GM12878 (cell line): ENCODE measurements at regions not wholly inside any gene's neighbourhood (a gene's known extent, or its start where the extent isn't known, plus 50 kb on each side); places are given as distances from the start of the nearest gene placed in this dataset.

Experiments used
- ATAC-seq: fragments of 200-7000 bp; cut with Tn5 transposase; 3 replicates; pipeline ENCODE4 v1.9.1; 2020; ENCODE audit warnings: mild to moderate bottlenecking, moderate library complexity
- BruUV-seq: library from RNA; stranded (reverse); fragments of 400-500 nt; replicated peaks from 2 replicates; lab custom pipeline; 2021; lab: Mats Ljungman, UMichigan
- CTCF ChIA-PET: fragments of 300-600 bp; sonication (Branson Sonifier 250); formaldehyde crosslinking; extraction: SDS; loops from one replicate; lab custom pipeline; 2021; ENCODE audit warnings: inconsistent platforms; lab: Yijun Ruan, JAX
- POLR2A ChIA-PET: fragments of 350-600 bp; formaldehyde crosslinking; extraction: SDS; loops from one replicate; lab custom pipeline; 2021; ENCODE audit warnings: inconsistent platforms; lab: Charles Lee
- RAD21 ChIA-PET: fragments of 300-600 bp; sonication (Branson Sonifier 250); formaldehyde crosslinking; loops from one replicate; lab custom pipeline; 2023; ENCODE audit warnings: antibody characterized with exemption; ENCODE audit not compliant: unreplicated experiment; lab: Charles Lee
- SMC1A ChIA-PET: fragments of 300-600 bp; sonication (Branson Sonifier 250); formaldehyde crosslinking; loops from one replicate; lab custom pipeline; 2023; ENCODE audit not compliant: unreplicated experiment, uncharacterized antibody; lab: Charles Lee
- DNase-seq: peaks from one replicate; pipeline ENCODE4 v3.0.0-alpha.2; 2011; ENCODE audit warnings: low read depth, low spot score
- FAIRE-seq: peaks from 3 replicates; lab custom pipeline; 2011; peaks lifted over from hg19 to GRCh38; lab: Jason Lieb, UNC
- H2AFZ ChIP-seq: 2 replicates; pipeline ENCODE4 v1.6.0; 2011; ENCODE audit warnings: low read depth, low read length, control low read depth; ENCODE audit not compliant: control insufficient read depth
- H3K27ac ChIP-seq: 2 replicates; pipeline ENCODE4 v1.5.1; 2011; ENCODE audit warnings: control low read depth; ENCODE audit not compliant: control insufficient read depth, insufficient read depth
- H3K27me3 ChIP-seq, 2 experiments: replicated peaks in 1 of 2; 2 replicates each; pipeline versions ENCODE4 v1.6.0 to v1.6.1; 2011; ENCODE audit warnings: low read length in 1 of 2; ENCODE audit not compliant: control insufficient read depth in 2 of 2, insufficient read depth in 2 of 2
- H3K36me3 ChIP-seq, 2 experiments: 2 replicates each; pipeline ENCODE4 v1.5.1; 2011; ENCODE audit warnings: low read length in 1 of 2; ENCODE audit not compliant: control insufficient read depth in 2 of 2, insufficient read depth in 2 of 2
- H3K4me1 ChIP-seq: 2 replicates; pipeline ENCODE4 v1.6.1; 2011; ENCODE audit warnings: mild to moderate bottlenecking, low read length, moderate library complexity, mixed read lengths; ENCODE audit not compliant: control insufficient read depth, insufficient read depth
- H3K4me2 ChIP-seq: 2 replicates; pipeline ENCODE4 v1.6.0; 2011; ENCODE audit warnings: control low read depth; ENCODE audit not compliant: control insufficient read depth, insufficient read depth
- H3K4me3 ChIP-seq: fragments of 200-600 bp; sonication (generic); 2 replicates; pipeline ENCODE4 v1.5.1; 2016
- H3K79me2 ChIP-seq: 2 replicates; pipeline ENCODE4 v1.6.0; 2011; ENCODE audit warnings: low read length; ENCODE audit not compliant: control insufficient read depth, insufficient read depth
- H3K9ac ChIP-seq: 2 replicates; pipeline ENCODE4 v1.8.0; 2011; ENCODE audit warnings: low read length, control low read depth, mixed read lengths; ENCODE audit not compliant: control insufficient read depth, insufficient read depth
- H3K9me3 ChIP-seq: replicated peaks from 3 replicates; pipeline ENCODE4 v1.5.1; 2011; ENCODE audit warnings: mild to moderate bottlenecking, low read length; ENCODE audit not compliant: control insufficient read depth, insufficient read depth
- H4K20me1 ChIP-seq: 2 replicates; pipeline ENCODE4 v1.6.0; 2011; ENCODE audit not compliant: control insufficient read depth, insufficient read depth
- CHD4 ChIP-seq: fragments of 200-600 bp; sonication (generic); IDR thresholded peaks from 2 replicates; pipeline ENCODE4 v1.6.1; 2016; ENCODE audit warnings: mild to moderate bottlenecking
- GABPA ChIP-seq: IDR thresholded peaks from 2 replicates; pipeline ENCODE4 v1.6.1; 2014; ENCODE audit warnings: antibody characterized with exemption, low read depth, mild to moderate bottlenecking, inconsistent platforms
- HDAC2 ChIP-seq: fragments of 200-600 bp; sonication (generic); IDR thresholded peaks from 2 replicates; pipeline ENCODE4 v1.6.1; 2017
- IKZF1 ChIP-seq: fragments of 450-650 bp; conservative IDR thresholded peaks from 2 replicates; pipeline ENCODE4 v1.6.1; 2017; ENCODE audit warnings: antibody characterized with exemption, mild to moderate bottlenecking
- MYC ChIP-seq: IDR thresholded peaks from 2 replicates; pipeline ENCODE4 v1.6.1; 2011; ENCODE audit warnings: mild to moderate bottlenecking, low read length, moderate library complexity, inconsistent platforms; ENCODE audit not compliant: insufficient read depth, insufficient replicate concordance, insufficient read length, severe bottlenecking
- SUPT20H ChIP-seq: IDR thresholded peaks from 2 replicates; pipeline ENCODE4 v1.6.1; 2011; ENCODE audit warnings: low read depth, mild to moderate bottlenecking, low read length, moderate library complexity, borderline replicate concordance; ENCODE audit not compliant: control insufficient read depth
- SUZ12 ChIP-seq: fragments of 200-600 bp; sonication (generic); IDR thresholded peaks from one replicate; pipeline ENCODE4 v1.6.1; 2018; ENCODE audit warnings: antibody characterized with exemption, mild to moderate bottlenecking; ENCODE audit not compliant: unreplicated experiment
- TAF1 ChIP-seq: IDR thresholded peaks from 2 replicates; pipeline ENCODE4 v1.6.1; 2011; ENCODE audit warnings: mild to moderate bottlenecking, low read depth, low read length, borderline replicate concordance
- ZNF384 ChIP-seq: IDR thresholded peaks from 2 replicates; pipeline ENCODE4 v1.6.1; 2012; ENCODE audit warnings: low read depth, mild to moderate bottlenecking, low read length, improper control_type of control experiment, borderline replicate concordance
- WGBS: methylation state at CpG from one replicate; pipeline ENCODE4 v1.1.6; 2016; ENCODE audit warnings: low lambda C conversion rate; ENCODE audit not compliant: insufficient replicate concordance, insufficient coverage; ENCODE audit errors: missing lambda C conversion rate; 5-methylcytosine and 5-hydroxymethylcytosine counted together
- in situ Hi-C: fragments of 300-500 bp; cut with MboI; formaldehyde crosslinking; loops from 9 replicates; pipeline ENCODE4 v1.14.3; 2018; ENCODE audit warnings: mixed read lengths
- intact Hi-C: fragments of 100-400 bp; cut with micrococcal nuclease; formaldehyde crosslinking; loops from one replicate; pipeline ENCODE4 v1.14.2; 2022; ENCODE audit not compliant: unreplicated experiment
- TF ChIP-seq, protein P1 (sequence below): IDR thresholded peaks from 2 replicates; pipeline ENCODE4 v1.6.1; 2012; ENCODE audit warnings: low read depth, low read length, improper control_type of control experiment

DNA sequence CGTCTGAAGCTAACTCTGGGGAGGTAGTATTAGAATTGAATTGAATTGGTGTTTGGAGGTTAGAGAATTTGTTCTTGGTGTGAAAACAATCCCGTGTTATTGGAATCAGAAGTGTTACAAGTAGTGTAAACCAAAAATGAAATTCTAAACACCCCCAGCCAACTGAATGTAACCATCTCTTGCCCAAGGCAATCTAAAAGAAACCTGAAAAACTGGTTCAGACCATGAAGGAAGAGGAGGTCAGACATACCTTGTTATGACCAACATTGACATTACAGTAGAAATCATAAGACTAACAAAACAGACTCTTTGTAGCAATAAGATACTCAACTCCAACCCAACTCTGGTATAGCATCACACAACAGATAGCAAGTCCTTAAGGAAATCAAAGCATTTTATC lies 159.0 kb downstream of the TUSC1 start:
- H2AFZ ChIP-seq, result no peak overlapping the region
- ATAC-seq (no peak), FAIRE-seq (no peak), DNase-seq (no peak)
- WGBS, result 0% methylated on average over 2 of the region's 2 CpGs
- TF ChIP-seq CHD4 (no peak), GABPA (no peak), ZNF384 (no peak), MYC (no peak), SUPT20H (no peak), SUZ12 (no peak), TAF1 (no peak), HDAC2 (no peak), IKZF1 (no peak)
- TF ChIP-seq, protein P1, sequence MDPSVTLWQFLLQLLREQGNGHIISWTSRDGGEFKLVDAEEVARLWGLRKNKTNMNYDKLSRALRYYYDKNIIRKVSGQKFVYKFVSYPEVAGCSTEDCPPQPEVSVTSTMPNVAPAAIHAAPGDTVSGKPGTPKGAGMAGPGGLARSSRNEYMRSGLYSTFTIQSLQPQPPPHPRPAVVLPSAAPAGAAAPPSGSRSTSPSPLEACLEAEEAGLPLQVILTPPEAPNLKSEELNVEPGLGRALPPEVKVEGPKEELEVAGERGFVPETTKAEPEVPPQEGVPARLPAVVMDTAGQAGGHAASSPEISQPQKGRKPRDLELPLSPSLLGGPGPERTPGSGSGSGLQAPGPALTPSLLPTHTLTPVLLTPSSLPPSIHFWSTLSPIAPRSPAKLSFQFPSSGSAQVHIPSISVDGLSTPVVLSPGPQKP, result no peak
- no peak overlapping the region for H3K4me3 ChIP-seq
- CTCF ChIA-PET, result interaction anchor here (1.1 kb wide), 1 partner anchor 177 kb away, joined by 3 read pairs; no protein-coding TSS in a partner anchor
- H4K20me1 ChIP-seq, result no peaks in the 10 kb centered on the region
- no peaks in the 10 kb centered on the region for H3K36me3 ChIP-seq
- RAD21 ChIA-PET, result no interaction called here
- H3K4me2 ChIP-seq, result no peak overlapping the region
- H3K27me3 ChIP-seq, result no peaks in the 10 kb centered on the region
- no peak overlapping the region for H3K27ac ChIP-seq
- POLR2A ChIA-PET, result no interaction called here
- BruUV-seq, result no TSS peak
- SMC1A ChIA-PET, result interaction anchor here (0.9 kb wide), 1 partner anchor 19 kb away, joined by 4 read pairs; no protein-coding TSS in a partner anchor
- intact Hi-C loops, result no loop called here
- H3K79me2 ChIP-seq, result no peaks in the 10 kb centered on the region
- no peaks in the 10 kb centered on the region for H3K4me1 ChIP-seq
- no peak overlapping the region for H3K9ac ChIP-seq
- H3K9me3 ChIP-seq, result no peaks in the 10 kb centered on the region
- in situ Hi-C loops, result no loop called here
